ENCODE measurements at regions not wholly inside any gene's neighbourhood (a gene's known extent, or its start where the extent isn't known, plus 50 kb on each side); places are given as distances from the start of the nearest gene placed in this dataset.

DNA sequence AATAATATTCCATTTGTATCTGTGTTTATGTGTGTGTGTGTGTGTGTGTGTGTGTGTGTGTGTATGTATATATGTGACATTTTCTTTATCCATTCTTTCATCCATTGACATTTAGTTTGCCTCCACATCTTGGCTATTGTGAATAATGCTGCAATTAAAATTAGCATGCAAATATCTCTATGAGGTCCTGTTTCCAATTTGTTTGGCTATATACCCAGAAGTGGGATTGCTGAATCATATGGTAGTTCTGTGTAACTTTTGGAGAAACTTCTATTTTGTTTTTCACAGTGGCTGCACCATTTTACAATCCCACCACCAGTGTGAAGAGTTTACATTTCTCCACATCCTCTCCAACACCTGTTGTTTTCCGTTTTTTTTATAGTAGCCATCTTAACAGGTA, 53.1 kb downstream of the CH25H start:
- DNase-seq (ENCODE audit: low spot score): no peak

DNA sequence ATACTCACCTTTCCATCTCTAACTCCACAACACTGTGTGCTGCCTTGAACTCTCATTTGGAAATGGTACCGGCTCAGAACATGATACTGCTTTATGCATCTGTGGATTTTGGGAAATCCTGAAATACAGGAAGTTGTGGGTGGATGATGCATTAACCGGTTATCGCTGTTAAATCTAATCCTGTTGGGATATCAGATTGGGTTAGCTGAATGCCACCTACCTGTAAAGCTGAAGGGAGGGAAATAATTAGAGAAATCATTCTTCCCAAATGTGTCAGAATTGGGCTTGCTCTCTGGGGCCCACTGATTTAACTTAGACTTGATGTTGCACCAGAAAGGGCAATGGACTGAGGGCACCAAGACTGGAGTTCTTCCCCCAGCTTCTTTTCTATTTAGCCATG, 54.0 kb downstream of the CH25H start:
- DNase-seq (ENCODE audit: low spot score): no peak

DNA sequence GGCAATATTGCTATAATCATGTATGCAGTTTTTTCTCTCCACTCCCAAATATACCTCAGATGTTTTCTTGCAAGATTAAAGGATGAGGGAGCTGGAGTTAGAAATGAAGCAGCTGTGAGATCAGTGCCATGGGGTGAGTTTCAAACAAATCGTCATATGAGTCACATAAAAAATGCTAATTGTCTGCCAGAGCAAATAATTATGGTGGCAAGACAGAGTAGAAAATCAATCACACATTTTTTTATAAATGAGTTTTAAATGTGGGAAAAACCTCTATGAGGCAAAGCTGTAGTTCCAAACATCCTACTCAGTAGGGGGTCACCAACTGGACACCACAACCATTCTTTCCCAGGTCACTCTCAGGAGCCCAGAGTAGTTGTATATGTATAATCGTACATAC, 55.3 kb downstream of the CH25H start:
- peak; percentile 59 for DNase-seq (ENCODE audit: low spot score)

DNA sequence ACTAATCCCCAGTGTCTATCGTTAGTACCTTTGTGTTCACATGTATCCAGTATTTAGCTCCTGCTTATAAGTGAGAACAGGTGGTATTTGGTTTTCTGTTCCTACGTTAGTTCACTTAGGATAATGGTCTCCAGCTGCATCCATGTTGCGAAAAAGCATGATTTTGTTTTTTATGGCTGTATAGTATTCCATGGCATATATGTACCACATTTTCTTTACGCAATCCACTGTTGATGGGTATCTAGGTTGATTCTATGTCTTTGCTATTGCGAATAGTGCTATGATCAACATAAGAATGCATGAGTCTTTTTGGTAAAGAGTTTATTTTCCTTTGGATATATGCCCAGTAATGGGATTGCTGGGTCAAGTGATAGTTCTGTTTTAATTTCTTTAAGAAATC, 59.1 kb downstream of the CH25H start:
- no peak for DNase-seq (ENCODE audit: low spot score)

DNA sequence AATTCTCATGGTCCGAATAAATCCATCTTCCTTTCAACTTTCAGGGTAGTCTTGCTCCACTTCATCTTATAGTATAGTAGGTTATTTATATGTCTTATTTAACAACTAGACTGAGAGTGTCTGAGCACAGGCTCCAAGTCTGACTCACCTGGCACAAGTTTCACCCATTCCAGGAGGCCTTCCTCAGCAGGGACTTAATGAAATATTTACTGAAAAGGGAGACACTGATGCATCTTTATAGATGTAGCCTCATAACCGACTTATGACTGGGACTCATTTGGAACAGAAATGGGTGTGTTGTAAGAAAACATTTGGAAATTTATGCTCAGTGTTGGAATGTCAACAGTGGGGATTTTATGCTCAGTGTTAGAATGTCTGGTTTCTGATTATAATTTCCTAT, 59.9 kb downstream of the CH25H start:
- peak; percentile 80 for DNase-seq (ENCODE audit: low spot score)

DNA sequence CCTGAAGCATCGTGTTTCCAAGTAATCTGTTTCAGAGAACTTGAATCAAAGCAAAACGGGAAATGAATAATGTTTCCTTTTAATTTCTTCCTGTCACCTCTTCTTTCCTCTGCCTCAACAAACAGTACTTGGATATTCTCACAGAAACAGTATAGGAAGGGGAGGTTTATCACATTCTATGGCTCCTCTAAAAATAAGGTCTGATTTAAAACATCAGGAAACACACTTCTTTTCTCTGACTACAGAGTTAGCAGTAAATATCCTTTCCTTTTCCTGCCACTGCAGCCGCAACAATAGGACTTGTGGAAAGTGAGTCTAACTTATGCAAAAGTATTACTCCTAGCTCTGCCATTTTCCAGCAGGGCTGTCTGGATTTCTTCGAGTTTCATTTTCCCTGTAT, 62.3 kb downstream of the CH25H start:
- no peak for DNase-seq (ENCODE audit: low spot score)

DNA sequence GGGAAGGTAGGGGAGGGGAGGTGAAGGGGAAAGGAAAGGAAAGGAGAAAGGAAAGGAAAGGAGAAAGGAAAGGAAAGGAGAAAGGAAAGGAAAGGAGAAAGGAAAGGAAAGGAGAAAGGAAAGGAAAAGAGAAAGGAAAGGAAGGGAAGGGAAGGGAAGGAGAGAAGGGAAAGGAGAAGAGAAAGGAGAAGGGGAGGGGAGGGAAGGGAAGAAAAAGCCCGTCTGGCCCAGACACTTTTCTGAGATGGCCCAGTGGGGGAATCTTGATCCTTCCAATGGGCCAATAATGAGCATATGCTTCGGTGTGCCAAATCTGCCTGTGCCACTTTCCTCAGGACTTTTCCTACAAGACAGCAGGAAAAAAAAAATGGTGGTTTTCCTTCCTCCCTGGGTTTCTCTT, 64.5 kb downstream of the CH25H start:
- no peak for DNase-seq (ENCODE audit: low spot score)

DNA sequence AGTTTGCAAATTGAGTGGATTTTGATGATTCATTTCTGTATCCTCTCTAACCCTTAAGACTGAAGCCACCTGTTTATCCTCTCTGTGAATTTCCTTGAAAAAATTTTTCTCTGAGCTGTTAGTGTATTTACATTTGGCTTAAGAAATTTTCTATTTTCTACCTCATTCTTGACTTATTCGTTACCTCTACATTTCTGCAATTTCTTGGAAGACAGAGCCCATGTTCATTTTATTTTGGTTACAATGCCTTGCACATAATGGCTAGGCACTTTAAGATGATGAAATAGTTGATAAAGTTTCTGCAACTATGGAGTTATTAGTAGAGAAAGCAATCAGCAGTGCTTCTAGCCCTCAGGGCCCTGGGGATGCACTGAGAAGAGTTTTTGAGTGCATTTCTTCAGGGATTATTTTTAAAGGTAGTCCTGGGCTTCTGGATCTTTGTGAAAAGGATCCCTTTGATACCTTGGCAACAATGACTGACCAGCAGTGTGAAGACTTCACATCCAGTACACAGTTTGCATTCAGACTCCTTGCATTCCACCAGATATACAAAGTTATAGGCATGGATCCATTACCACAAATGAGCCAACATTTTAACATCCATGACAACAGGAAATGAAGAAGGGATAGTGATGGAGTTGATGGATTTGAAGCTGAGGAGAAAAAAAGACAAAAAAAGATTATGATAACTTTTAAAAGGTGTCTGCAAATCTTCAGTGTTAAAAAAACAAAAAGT, 68.2 kb downstream of the CH25H start:
- no peak for DNase-seq (ENCODE audit: low spot score)

DNA sequence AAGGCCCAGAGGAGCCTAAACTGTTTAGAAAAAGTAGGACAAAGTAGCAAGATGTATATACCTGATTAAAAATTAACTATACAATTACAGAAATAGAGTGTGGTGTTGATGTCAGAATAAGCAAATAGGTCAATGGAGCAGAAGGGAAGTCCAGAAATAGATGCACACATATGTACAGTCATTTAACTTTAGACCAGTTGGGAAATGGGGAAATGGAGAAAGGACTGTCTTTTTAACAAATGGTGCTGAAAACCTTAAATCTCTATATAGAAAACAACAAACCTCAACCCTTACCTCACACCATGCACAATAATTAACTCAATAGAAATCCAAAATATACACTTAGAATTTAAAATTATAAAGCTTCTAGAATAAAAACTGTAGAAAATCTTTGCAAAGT, 72.2 kb downstream of the CH25H start:
- DNase-seq (ENCODE audit: low spot score): no peak

DNA sequence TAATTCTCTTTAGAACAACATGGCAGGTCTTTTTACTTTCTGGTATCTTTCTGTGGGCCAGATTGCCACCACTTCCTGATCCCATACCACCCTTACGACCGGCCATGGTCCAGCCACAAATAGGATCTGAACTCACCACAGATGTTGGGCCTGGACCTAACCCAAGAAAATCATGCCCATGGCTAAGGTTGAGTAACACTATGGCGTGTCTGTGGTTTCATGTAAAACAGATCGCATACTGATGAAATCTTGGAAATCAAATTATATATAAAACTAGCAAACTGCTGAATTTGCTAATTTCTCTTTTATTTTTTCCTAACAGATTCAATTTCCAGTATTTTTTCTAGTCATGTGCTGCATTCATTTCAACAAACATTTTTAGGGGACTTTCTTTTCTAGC, 77.2 kb downstream of the CH25H start:
- peak; percentile 81 for DNase-seq (ENCODE audit: low spot score)

DNA sequence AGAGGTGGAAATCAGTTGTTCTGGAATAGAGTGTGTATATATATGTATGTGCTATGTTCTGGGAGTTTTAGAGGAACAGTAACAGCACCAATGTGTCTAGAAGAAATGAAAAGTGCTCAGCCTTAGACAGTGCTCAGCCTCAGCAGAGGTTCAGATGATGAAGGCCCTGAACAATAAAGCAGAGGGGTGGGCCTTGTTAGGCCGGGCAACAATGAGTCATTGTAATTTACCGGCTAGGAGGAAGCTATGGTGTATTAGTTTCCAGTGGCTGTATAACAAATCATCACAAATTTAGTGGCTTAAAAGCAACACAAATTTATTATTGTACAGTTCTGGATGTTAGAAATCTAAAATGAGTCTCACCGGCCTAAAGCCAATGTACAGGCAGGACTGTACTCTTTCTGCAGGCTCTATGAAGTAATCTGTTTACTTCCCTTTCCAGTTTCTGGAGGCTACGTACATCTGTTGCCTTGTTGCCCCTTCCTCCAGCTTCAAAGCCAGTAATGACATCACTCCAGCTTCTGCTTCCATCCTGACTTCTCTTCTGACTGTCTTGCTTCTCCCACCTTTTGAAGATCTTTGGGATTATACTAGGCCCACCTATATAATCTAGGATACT, 84.6 kb downstream of the CH25H start:
- no peak for DNase-seq (ENCODE audit: low spot score)

DNA sequence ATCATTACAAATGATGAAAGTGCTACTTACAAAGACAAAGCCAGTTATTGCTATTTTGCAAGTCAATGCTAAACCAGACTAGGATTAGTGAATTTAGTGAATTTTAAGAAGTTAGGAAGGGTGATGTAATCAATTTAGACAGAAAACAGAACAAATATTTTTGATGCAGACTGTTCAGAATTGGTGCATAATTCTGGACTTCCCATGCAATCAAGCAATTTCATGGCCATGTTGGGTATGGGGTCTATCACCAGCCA, 85.4 kb downstream of the CH25H start:
- no peak for DNase-seq (ENCODE audit: low spot score)

DNA sequence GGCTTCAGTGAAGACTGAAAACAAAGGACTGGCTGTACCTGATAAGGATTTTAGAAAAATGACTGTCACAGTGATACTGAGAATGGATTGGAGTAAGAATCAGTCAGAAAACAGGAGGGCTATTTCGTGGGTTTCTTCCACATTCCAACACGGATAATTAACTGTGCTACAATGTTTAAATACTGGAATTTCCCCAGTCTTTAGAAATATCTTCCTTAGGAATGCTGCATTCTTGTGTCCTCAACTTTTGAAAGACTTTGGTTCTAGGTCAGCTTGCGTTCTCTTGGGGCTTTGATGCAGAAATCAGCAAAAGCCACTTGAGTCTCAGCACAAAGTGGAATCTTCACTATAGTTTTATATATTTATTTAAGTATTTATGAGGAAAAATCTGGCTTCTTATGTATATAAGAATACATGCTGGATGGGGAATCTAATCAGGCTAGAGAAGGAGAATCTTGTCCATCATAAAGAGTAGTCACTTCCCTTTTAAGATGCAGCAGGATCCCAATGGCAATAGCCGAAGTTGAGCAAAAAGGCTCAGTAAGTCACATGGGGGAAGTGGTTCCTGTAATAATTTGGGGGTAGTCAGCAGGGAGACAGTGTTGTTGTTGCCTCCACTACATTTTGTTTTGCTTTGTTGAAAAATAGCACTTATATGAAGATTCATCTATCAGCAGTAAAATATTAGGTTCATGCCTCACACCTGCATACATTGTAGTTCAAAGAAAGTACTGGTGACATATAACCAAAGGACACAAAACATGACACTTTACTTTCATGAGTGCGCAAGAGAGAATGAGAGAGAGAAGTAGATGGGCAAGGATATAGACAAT, 86.0 kb downstream of the CH25H start:
- no peak for DNase-seq (ENCODE audit: low spot score)

DNA sequence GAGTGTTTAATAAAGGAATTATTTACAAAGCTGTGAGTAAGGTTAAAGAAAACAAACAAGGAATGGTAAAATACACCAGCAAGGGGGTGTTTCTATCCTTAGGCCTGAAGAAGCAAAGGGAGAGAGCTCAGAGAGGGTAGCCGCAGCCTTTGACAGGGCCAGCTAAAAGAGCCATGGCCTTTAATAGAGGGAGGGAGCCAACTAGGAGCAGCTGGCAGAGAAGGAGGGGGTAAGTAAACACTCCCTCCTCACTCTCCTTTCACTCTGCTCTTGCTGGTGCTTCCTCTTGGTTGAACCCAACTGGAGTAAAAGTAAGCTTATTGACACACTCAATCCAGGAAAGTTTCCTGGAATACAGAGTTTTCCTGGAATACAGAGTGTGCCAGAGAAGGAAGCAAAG, 87.5 kb downstream of the CH25H start:
- DNase-seq (ENCODE audit: low spot score): no peak

DNA sequence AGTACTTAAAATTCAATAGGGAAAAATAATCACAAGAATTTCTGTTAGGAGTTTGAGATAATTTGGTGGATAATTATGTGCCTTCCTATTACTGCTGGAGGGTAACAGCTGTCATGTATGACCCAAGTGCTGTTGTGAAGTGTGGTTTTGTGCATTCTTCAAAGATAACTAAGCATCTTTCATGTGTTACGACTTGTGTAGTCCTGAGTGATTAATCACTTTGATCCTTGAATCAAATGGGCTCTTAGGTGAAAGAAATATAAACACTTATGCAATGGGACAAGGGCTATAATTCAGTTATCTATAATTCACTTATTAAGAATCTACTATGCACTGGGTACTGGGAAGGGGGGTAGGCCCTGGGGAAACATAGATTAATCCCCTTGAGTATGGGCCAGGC, 89.0 kb downstream of the CH25H start:
- peak; percentile 18 for DNase-seq (ENCODE audit: low spot score)

DNA sequence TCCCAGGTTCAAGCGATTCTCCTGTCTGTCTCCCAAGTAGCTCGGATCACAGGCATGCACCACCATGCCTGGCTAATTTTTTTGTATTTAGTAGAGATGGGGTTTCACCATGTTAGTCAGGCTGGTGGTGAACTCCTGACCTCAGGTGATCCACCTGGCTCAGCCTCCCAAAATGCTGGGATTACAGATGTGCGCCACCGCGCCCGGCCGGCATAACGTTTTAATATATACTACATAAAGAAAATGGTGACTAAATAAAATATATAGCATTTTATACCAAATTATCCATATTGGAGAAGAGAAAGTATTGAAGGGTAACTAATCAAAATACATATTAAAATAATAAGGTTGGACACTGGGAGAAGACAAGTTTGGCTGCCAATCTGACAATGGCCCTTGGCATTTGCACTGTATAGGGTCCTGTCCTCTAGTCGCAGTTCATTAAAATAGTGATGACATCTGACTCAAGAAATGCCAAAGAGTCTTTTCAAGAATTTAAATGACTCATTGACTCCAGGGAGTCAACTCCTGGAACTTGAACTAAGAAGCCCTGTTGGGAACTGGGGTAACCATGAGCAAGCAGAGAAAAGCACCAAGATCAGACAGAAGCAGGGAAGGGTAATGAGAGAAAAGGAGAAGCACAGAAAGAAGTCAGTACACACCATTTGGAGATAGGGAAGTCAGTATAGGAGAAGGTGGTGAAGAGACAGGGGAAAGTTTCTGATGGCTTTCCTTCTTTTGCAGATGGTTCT, 91.1 kb downstream of the CH25H start:
- DNase-seq (ENCODE audit: low spot score): peak; percentile 74

DNA sequence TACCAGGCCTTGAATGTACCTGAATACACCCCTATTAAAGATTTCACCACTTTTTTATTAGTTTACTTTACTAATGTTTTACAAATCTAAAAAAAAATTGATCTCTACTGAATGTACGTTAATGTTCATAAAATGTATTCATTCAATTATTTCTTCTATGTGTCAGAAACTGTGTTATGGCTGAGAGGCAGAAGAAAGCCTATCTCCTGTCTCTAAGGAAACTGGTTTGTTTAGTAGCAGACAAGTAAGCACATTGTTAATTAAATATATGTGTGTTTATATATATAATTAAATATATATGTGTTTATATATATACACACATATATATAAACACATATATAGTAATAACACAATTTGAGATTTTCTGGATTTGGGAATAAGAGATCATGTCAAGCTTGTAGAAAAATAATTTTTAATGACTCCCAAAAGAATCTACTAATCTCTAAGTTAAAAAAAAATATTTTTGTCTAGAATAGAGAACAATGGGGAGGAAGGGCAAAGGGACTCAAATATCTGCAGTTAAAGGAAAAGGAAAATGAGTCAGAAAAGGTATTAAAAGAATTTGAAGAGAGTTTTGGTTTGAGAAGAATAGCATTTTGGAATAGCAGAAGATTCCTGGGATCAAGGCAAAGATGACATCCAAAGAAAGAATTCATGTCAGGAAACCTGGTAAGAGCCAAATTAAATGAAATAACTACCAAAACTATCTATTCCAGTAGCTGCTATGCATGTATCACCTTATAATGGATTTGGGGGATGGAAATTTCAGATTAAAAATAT, 92.1 kb downstream of the CH25H start:
- DNase-seq (ENCODE audit: low spot score): no peak

DNA sequence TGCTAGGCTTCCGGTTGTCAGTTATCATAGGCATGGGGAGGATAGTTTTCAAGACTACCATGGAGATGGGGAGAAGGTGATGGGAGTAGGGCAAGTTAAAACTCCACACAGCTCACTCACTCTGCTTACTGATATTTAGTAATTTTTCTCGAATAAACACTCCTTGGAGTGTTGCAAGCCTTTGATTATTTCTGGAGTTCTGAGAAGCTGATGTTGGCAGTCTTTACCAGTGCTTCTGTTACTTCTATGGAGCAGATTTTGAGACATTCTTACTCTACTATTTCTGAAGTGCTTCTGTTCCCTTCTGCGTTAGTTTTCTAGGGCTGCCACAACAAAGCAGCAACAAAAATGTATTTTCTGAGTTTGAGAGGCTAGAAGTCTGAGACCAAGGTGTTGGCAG, 104.4 kb downstream of the CH25H start:
- DNase-seq (ENCODE audit: low spot score): no peak

DNA sequence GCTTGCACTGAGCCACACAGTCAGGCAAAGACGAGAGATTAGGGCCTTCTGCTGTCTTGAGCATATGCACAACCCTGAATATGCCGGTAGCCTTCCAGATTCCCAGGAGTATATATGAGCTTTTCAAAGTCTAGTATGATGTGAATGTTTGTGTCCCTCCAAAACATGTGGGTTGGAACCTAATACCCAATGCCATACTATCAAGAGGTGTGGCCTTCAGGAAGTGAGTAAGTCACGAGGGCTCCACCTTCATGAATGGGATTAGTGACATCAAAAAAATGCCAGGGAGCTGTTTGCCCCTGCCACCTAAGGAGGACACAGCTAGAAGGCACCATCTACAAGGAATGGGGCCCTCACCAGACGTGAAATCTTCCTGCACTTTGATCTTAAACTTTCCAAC, 105.2 kb downstream of the CH25H start:
- no peak for DNase-seq (ENCODE audit: low spot score)

DNA sequence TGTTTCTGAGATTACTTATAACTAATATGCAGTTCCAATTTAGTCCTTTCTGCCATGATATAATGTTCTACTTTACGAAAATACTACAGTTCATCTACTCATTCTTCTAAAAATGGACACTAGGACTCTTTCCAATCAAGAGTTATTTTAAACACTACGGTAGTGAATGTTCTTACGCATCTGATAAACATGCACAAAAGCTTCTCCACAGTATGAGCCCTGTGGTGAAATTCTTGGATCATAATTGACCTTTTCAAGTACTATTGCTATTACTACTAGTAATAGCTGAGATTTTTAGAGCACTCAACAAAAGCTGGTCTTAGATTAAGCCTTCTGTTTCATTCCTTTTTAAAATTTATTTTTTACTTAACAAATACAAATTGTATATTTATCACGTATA, 106.4 kb downstream of the CH25H start:
- no peak for DNase-seq (ENCODE audit: low spot score)

DNA sequence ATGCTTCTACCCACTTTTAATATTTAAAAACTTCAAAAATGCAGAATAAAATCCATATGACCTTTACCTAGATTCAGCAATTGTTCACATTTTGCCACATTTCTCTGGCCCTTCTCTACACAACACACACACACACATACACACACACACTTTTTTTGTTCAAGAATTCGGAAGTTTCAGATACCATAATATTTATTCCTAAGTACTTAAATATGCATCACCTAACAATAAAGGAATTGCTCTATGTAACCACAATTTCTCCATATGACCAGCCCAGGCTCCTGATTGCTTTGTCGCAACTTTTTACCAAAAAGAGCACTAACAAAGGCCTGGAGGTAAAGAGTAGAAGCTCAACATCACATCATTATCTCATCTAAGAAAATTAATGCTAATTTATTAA, 106.6 kb downstream of the FAS start:
- DNase-seq (ENCODE audit: low spot score): no peak
